Left colon (tissue), 2 donors: ENCODE measurements at regions not wholly inside any gene's neighbourhood (a gene's known extent, or its start where the extent isn't known, plus 50 kb on each side); places are given as distances from the start of the nearest gene placed in this dataset.

Experiments
- ATAC-seq: fragments of 200-7000 bp; cut with Tn5 transposase; one replicate; pipeline ENCODE4 v1.9.1; 2020; ENCODE audit warnings: mild to moderate bottlenecking, moderate library complexity
- DNase-seq, 2 donors: peaks; one replicate each; pipeline ENCODE4 v3.0.0-alpha.2; 2020
- intact Hi-C, 2 donors: fragments of 100-400 bp; cut with DNase I in 1 of 2; cut with micrococcal nuclease in 1 of 2; formaldehyde crosslinking; loops; one replicate each; pipeline versions ENCODE4 v1.11.2 to v1.14.0; 2022; cut with DNase I, micrococcal nuclease
- donor health status: DM: no; HTN: no; CAD: no.
- donor health status: DM: yes; HTN: yes; CAD: no.

GRCh38 chr1:234996245-234996757 lies 132.3 kb downstream of the TOMM20 start:
- peak; percentile 1 to 12 for DNase-seq
- intact Hi-C loops, result no loop called here
- ATAC-seq, result no peak

GRCh38 chr1:234994436-234995295 lies 134.0 kb downstream of the TOMM20 start:
- intact Hi-C loops, result no loop called here
- ATAC-seq, result no peak
- peak; percentile 3 to 17 for DNase-seq

GRCh38 chr1:234992065-234992464 lies 136.6 kb downstream of the TOMM20 start:
- ATAC-seq (no peak), DNase-seq (no peak)
- intact Hi-C loops, result no loop called here

GRCh38 chr1:234990874-234991801 lies 137.5 kb downstream of the TOMM20 start:
- DNase-seq, result no peak
- intact Hi-C loops, result no loop called here
- no peak for ATAC-seq

GRCh38 chr1:234990328-234990675 lies 138.3 kb downstream of the TOMM20 start:
- peak in 1 of 2 donors; percentile 10 for DNase-seq
- ATAC-seq, result no peak
- intact Hi-C loops, result no loop called here

GRCh38 chr1:234989479-234990327 lies 138.9 kb downstream of the TOMM20 start:
- DNase-seq, result peak in 1 of 2 donors; percentile 24
- intact Hi-C loops, result loop anchor here in 1 of 2 donors (10.0 kb wide), 1 partner anchor 485 kb away; no protein-coding TSS in a partner anchor
- no peak for ATAC-seq

- DNase-seq (no peak), ATAC-seq (no peak)
- intact Hi-C loops, result loop anchor here in 1 of 2 donors (10.0 kb wide), 1 partner anchor 484 kb away; no protein-coding TSS in a partner anchor
Measured at GRCh38 chr1:234989019-234989418, 139.6 kb downstream of the TOMM20 start.

GRCh38 chr1:234988536-234988935 lies 140.1 kb downstream of the TOMM20 start:
- intact Hi-C loops, result loop anchor here in 1 of 2 donors (10.0 kb wide), 1 partner anchor 484 kb away; no protein-coding TSS in a partner anchor
- DNase-seq (no peak), ATAC-seq (no peak)

- no peak for DNase-seq
- intact Hi-C loops, result loop anchor here in 1 of 2 donors (10.0 kb wide), 1 partner anchor 483 kb away; no protein-coding TSS in a partner anchor
- no peak for ATAC-seq
Measured at GRCh38 chr1:234988155-234988517, 140.5 kb downstream of the TOMM20 start.

- DNase-seq, result peak; percentile 47
- intact Hi-C loops, result loop anchor here in 1 of 2 donors (10.0 kb wide), 1 partner anchor 483 kb away; no protein-coding TSS in a partner anchor
- ATAC-seq, result peak; percentile 74
Measured at GRCh38 chr1:234987415-234988154, 141.1 kb downstream of the TOMM20 start.

GRCh38 chr1:234986750-234987414 lies 141.8 kb downstream of the TOMM20 start:
- intact Hi-C loops, result loop anchor here in 1 of 2 donors (10.0 kb wide), 1 partner anchor 482 kb away; no protein-coding TSS in a partner anchor
- DNase-seq (peak in 1 of 2 donors; percentile 25), ATAC-seq (no peak)

- ATAC-seq (no peak), DNase-seq (peak in 1 of 2 donors; percentile 20)
- intact Hi-C loops, result loop anchor here in 1 of 2 donors (10.0 kb wide), 1 partner anchor 481 kb away; no protein-coding TSS in a partner anchor
Measured at GRCh38 chr1:234985516-234986294, 142.9 kb downstream of the TOMM20 start.

- ATAC-seq (no peak), DNase-seq (peak in 1 of 2 donors; percentile 31)
- intact Hi-C loops, result loop anchor here in 1 of 2 donors (10.0 kb wide), 1 partner anchor 480 kb away; no protein-coding TSS in a partner anchor
Measured at GRCh38 chr1:234985007-234985370, 143.6 kb downstream of the TOMM20 start.

- intact Hi-C loops, result loop anchor here in 1 of 2 donors (10.0 kb wide), 1 partner anchor 479 kb away; no protein-coding TSS in a partner anchor
Measured at GRCh38 chr1:234983564-234984238, 144.9 kb downstream of the TOMM20 start.

GRCh38 chr1:234981758-234982157 lies 146.9 kb downstream of the TOMM20 start:
- no peak for ATAC-seq
- DNase-seq, result peak in 1 of 2 donors; percentile 16
- intact Hi-C loops, result loop anchor here in 1 of 2 donors (10.0 kb wide), 1 partner anchor 477 kb away; no protein-coding TSS in a partner anchor

More at GRCh38 chr1:234983564-234984238, 144.9 kb downstream of the TOMM20 start:
- ATAC-seq, result no peak
- peak in 1 of 2 donors; percentile 12 for DNase-seq
